Stimulated activated CD4-positive, alpha-beta T cell treated with anti-CD3 and anti-CD28 coated beads, Interleukin-12 subunit alpha, Interleukin-12 subunit beta, amount 100 ng/mL, for 4 hours (primary cell): ENCODE measurements at regions not wholly inside any gene's neighbourhood (a gene's known extent, or its start where the extent isn't known, plus 50 kb on each side); places are given as distances from the start of the nearest gene placed in this dataset.
"Not testable (repeated sequence)": the region's sequence is repeated elsewhere in the genome, so short reads cannot be mapped to it uniquely, and the experiment has no call there.

Experiments used
- DNase-seq: peaks from one replicate; pipeline ENCODE4 v3.0.0-alpha.2; 2020

DNA sequence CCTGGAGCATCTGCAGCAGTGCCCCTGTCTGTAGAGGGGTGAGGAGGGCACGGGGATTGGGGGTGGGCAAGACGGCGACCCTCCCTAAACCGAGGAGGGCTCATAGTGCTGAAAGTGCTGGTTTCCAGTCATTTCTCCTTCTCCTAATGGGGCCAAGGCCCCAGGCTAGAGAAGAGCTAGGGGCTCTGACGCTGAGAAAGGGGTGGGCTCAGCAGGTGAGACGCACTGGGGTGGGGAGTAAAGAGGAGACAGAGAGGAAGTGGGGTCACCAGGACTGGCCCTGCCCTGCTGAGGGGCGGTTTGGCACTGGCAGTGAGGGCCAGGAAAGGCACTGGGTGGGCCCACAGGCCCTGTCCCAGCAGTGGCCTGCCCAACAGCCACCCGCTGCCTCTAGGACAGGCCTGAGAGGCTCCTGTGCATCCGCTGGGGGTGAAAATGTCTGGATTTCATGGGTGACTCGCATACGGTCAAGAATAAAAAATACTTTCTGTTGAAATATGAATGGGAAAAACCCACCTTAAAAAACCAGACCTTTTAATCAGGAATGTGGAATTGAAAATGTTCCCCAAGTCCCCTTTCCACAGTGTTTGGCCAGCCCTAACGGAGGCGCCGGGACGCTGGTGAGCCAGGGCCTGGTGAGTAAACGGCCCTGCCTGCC lies 122.4 kb upstream of the SMURF2 start:
- DNase-seq, result no peak

DNA sequence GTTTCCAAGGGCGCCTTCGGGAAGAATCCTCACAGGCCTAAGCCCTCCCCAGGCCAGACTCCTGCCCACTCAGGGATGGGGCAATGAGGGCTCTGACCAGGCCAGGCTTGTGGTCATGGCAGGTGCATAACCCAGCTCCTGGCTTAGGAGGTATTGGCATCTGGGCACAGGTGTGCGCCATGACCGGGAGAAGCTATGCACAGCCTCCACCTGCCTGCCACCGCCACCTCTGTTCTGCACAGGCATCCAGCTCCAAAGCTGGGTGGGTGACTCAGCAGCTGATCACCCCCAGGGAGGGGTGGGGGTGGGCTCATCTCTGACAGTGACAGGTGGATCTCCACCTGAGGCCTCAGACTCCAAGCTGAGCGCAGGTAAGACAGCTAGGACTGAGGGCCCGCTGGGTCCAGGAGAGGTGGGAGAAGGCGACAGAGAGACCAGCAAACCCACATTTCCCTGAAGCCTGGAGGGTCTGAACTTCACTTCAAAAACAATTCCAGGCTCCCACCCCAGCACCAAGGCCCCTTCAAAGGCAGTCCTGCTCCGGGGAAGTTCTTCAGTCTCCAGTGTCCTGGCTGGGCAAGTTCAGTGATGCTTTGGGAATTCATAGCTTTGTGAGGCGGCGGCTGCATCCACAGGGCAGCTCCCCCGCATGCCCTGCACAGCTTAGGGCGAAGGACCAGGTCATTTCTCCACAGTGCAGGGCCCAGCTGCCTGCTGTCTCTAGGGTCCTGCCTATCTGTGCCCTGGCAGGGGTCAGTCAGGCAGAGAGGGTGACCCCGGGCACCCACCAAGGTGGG lies 121.6 kb upstream of the SMURF2 start:
- DNase-seq, result no peak

DNA sequence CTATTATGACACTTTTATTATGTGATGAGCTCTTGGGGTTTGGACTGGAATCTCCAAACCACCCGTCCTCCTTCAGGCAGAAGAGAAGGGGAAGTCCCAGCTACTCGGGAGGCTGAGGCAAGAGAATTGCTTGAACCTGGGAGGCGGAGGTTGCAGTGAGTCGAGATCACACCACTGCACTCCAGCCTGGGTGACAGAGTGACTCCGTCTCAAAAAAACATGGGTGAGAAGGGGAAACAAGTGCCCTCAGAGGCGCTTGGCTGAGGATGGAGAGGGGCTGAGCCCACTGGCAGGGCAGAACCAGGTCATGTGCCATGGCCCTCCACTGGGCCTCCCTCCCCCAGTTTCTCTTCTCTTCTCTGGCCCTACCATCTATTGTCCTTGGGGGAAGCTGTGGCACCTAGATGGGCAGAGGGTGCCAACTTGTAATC lies 120.9 kb upstream of the SMURF2 start:
- no peak for DNase-seq

DNA sequence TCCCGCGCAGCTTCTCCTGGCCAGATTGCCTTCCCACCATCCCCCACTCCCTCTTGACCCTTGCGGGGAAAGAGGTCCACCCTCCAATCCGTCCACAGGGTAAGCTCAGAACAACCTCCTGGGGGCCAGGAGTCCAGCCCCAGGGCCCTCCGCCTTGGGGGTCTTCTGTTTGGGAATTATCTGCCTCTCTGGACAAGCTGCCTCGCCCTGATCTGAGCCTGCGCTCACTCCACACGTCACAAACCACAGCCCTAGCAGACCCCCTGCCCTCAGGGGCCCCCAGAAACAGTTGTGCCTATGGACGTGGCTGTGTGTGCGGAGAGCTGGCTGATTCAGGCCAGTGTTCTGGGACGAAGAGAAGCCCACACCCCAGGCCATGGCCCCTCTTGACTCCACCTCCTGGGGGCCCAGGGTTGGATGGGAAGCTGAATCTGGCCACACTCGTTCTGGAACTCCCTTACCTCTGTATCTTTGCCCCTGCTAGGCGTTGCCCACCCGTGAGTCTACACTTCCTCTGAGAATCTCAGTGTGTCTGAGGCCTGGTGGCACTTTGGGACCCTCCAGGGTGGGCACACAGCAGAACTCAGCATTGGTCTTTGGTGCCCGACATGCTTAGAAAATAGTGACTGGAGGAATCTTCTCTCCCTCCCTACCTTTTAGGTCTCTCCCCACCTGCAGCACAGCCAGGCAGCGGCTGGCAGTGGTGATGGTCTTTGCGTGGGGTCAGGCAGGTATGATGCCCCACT lies 119.9 kb upstream of the SMURF2 start:
- DNase-seq, result no peak

DNA sequence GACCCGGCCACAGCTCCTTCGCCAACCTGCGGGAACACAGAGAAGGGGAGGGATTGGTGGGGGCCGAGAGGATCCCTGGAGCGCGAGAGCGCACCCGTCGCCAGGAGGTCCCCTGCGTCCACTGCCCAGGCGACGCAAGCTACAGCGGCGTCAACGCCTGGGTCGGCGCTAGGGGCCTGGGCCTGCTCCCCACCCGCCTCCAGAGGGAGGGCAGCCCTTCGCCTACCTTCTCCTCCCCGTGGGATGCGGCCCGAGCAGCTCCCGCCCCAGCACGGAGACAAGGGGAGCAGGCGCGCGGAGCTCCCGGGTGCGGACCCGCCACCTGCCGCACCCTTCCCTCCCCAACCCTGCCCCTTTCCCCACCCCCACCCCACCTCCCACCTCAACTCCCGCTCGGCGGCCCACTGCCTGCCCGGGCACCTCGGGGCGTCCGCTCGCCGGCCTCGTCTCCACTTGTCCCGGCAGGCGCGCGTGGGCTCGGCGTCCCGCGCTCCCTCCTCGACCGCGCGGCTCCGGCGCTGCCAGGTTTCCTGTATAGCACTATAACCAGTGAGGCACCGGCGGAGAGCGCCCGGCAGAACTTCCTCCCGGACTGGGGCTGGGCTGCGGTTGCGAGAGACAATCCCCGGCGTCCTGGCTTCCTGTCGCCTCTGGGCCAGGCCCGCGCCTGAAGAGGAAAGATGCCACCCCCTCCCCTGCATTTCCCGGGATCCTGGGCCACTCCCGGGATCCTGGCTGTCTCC lies 119.1 kb upstream of the SMURF2 start:
- DNase-seq, result peak; percentile 42

DNA sequence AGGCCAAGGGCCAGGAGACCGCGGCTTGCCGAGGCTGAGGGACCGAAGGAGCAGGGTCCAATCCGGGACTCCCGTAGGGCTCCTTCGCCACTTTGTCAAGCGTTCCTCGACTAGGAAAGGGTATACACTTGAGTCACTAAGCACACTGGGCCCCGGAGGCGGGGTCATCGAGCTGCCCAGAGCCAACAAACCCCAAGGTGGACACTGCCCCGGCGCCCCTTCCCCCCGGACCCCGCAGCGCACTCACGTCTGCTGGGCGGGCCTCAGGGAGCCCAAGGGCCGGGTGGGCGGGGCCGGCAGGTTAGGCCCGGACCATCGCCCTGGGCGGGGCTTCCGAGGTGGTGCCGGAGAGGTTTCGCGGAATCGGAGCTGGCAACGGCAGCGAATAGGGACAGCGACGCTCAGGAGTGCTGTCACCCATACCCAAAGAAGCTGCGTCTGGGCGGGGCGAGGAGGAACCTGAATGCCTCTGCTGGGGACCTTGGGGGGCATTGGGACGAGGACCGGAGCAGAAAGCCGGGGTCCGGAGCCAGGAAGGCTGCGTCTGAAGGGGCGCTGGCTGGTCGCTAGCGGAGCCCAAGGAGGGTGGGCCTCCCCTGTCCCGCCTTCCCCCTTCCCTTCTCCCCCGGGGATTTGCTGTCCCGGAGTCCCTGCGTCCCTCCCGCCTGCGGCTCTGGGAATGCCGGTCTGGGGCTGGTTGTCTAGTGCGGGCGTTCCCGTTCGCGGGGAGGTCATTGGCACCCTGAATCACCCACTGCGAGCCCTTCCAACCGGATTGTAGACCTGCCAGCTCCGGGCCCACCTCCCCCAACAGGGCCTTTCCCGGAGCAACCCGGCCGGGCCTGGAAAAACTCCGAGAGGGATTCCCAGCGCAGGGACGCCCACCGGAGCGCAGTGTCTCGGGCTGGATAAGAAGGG lies 118.2 kb upstream of the SMURF2 start:
- peak; percentile 67 for DNase-seq

DNA sequence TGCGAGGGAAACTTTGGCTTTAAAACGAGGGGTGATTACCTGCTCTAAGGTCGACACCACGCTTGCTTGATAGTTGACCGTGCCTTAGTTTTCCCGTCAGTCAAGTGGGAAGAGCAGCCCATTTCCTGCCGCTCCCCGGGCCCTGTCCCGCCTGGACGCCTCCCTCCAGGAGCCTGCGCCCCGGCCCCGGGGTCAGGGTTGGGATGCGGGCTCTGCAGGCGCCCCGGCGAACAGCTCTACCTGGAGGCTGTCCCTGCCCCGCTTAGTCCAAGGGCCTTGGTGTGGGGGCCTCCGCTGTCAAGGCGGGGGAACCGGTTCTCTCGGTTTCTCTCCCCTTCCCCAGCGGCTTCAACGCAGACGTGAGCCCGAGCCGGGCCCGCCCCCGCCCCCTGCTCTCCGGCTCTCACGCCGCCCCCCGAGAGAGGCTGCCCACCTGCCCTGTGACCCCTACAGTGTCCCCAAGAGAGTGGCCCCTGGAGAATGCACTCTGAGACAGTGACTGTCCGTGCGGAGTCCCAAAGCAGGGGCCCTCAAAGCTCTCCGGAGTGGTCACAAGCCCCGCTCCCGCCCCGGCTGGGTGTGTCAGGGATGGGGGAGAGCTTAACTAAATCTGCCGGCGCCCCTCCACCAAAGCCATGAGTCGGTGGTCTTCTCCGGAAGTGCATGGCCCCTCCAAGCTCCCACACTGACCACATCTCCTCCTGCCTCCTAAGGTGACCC lies 117.4 kb upstream of the SMURF2 start:
- DNase-seq, result no peak

DNA sequence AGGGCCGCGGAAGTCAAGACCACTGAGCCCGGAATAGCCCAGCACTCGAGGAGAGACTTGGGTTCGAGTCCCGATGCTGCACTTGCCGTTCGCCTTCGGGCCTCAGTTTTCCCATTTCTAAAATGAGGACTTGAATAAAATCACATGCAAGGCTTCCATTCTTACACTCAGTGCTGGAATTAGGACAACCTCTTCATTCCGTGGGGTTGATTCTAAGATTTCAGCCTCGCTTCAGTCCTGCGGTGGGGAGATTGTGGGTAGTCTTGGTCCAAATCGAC lies 116.9 kb upstream of the SMURF2 start:
- not testable (repeated sequence) for DNase-seq

DNA sequence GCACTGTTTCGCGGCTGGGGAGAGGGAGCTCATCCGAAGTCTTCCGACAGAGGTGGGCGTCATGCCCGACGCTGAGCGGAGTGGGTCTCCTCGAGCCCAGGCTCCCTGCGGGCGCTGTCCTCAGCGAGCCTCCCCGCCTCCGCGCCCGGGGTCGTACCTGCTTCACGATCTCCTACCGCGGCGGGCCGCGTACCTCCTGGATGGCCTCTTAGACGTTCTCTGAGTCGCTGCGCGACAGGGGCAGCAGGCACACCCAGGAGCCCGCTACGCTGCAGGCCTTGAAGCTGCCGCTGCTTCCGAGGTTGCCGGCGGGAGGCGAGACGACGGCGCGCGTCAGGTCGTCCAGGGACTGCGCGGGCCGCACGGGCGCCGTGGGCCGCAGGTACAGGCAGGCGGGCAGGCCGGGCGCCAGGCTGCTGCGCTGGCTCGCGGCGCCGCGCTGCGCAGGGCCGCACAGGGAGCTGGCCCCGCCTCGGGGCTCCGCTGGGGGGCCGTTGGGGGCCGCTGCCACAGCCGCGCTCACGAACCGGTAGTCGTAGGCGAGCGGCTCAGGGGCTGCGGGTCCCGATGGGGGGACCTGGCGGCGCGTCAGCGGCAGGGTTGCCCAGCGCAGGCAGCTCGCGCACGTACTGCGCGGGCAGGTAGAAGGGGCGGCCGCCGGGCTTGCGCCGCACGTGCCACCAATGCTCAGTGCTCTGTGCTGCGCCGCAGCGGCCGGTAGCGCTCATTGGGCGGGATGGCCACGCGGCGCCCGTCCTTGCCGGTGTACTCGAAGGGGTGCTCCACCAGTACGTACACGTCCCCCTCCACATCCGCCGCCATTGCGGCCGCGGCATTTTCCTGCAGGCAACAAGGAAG lies 116.4 kb upstream of the SMURF2 start:
- peak; percentile 18 for DNase-seq

DNA sequence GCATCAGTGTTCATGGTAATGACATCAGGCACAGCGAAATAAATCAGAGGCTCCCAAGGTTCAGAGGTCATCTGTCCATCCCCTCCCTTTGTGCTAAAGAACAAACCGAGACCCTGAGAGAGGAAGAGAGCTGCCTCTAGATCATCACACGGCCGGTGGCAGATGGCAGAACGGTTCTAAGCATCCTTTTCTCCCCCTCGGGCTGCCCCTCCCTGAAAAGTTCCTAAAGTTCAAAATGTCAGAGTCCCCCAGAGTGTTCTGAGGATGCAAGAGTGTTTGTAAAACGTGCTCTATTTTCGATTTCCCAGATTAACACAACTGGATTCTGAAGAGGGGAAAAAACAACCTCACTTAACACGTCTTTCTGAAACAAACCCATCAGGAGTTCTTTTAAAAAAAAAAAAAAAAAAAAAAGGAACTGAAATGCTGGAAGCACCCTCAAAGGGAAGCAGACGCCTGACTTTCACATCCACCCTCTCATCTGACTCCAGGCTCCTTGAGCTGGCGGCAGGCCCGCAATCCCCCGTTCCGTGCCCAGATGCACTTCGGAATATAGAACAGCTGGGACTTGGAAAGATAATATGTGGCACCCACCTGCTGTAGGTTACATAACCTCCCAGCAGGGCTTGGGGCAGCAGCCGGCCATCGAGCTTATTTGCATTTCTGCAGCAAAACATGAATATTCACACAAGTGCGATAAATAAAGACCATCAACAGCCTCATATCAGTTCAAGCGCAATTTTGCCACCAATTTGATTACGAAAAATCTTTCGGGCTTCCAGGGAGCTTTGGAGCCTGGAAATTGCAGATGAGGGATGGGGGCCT lies 115.5 kb upstream of the SMURF2 start:
- DNase-seq, result no peak

DNA sequence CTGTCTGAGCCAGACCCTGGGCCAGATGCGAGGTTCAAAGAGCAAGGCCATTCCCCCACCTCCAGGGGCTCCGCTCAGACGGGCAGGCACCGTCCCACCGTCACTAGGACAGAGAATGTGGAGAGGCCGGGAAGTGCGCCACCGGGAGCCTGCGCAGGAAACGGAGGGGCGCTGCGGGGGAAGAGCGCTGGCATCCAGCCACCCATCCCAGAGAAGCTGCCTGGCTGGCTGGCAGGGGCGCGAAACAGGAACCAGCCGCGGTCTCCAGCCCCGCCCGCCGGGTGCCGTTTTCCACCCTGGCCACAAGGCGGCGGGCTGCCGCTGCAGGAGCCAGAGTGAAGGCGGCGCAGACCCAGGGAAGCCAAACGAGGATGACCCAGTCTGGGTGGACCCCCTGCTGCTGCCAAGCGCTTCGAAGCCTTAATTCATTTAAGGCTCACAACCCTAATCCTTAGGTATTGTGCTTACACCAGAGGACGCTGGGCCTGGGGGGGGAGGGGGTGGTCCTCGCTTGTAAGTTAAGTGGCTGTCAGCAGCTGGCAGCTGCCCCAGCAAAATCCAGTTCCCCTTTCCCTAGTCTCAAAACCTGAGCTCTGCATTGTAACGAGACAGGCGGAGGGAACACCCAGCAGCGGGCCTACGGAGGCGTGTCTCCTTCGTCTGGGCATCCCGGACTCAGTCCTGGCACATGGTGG lies 114.8 kb upstream of the SMURF2 start:
- DNase-seq, result peak; percentile 71

DNA sequence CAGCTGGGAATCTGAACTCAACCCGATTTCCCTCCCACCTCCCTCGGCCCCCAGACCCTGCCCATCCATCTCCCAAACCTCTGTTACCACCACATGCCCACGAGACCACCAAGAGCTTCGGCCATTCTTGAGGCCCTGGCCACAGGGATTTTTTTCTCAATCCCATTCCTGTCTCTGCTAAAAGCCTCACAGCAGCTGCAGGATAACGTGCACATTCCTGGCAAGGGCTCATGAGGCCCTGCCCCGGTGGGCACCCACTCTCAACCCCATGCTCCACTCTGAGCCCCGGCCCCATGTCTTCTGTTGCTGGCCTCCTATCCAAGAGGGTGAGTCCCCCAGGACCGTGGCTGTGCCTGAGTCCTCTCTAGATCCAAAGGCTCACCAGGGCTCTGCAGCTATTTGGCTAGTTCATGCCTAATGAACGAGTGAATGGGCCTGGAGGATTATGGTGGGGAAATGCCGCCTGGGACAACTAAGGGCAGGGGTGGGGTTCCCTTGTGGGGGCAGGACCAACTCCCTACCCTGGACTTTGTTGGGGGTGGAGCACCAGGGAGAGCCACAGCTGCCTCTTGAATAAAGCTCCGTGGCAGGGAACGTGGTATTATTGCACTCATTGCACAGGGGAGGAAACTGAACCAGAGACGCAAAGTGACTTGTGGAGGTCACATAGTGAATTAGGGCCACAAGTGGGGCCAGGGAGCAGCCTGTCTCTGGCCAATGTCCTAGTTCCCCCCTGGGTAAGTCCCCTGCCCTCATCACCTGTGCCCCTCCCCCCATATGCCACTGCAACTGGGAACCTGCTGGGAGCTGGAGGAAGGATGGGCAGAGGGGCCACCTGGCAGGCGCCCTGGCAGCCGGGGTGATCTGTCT lies 113.8 kb upstream of the SMURF2 start:
- no peak for DNase-seq

DNA sequence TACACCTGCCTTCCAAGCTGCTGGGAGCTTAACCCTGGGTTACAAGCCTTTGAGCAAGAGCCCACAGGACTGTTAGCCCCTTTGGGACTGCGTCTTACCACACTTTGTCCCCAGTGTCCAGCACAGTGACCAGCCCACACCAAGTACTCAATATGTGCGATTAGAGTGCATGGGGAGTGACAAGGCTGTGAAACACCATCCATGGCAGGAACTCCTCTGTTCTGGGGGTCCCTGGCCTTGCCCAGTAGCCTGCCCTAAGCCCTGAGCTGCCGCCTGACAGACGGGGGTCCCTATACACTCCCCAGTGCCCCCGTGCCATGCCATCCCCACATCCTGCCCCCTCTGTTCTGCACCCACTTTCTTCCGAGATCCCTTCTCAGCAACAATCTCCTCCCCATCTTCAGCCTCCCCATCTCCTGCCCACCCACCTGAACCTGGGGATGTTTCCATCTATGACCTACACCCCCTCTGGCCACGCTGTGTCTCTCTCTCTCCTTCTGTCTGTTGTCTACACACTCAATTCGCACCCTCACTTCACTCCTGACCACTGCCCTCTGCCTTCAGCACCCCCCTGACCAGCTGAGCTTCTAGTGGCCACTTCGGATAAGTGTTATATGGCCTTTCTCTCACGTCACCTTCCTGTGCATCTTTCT lies 112.9 kb upstream of the SMURF2 start:
- DNase-seq, result no peak

DNA sequence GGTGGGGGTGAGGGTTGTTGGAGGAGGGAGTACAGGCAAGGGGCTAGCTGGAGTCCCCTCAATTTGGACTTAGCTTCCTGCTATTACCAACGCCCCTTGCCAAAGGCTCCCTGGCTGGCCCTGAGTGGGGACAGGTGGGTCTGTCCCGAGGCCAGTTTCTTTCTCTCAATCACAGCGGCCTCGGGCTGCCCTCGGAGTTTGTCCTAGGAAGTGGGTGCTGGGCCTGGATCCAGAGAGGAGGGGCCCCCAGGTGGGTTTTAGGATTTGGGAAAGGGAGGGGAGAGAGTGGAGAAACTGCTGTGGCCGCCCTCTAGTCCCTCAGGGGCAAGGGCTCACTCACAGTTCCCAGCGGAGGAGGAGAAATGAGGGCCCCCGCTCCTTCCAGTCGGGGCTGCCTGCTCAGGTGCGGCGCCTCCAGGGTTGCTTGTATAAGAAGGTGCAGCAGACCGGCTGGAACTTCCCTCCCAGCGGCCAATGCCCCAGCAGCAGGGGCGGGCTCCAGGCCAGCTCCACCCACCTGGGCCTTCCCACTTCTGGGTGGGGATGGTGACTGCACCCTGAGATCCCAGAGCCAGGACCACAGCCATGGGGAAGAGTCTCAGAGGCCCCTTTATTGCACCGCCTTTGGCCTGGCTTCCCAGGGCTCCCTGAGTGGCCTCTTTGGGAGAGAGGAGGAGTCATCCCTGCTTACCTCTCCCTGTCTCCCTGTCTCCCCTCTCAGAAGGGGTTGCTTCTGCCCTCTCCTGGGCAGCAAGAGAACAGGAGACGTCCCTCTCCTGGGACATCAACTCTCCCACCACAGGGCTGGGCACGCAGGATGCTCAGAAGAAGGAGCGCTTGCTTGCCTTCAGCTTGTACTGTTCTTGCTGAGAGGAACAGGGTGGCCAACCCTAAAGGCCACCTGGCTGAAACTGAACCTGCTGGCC lies 112.0 kb upstream of the SMURF2 start:
- no peak for DNase-seq

DNA sequence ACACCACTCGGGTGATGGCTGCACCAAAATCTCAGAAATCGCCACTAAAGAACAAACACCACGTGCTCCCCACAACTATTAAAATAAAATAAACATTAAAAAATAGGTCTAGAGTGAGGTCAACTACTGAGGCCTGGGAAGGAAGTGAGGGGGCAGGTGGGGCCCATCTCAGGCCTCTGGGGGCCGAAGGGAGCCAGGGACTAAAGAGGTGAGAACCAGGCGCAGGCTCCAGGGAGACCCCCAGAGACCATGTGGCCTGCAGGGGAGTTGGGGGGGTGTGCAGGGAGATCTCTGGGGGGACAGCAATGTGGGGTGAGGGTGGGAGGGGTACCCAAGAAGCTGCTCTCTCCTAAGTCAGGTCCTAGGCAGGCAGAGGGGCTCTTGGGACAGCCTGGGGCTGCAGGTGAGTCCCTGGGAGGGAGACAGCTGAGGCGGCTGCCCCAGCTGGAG lies 111.3 kb upstream of the SMURF2 start:
- DNase-seq, result no peak

DNA sequence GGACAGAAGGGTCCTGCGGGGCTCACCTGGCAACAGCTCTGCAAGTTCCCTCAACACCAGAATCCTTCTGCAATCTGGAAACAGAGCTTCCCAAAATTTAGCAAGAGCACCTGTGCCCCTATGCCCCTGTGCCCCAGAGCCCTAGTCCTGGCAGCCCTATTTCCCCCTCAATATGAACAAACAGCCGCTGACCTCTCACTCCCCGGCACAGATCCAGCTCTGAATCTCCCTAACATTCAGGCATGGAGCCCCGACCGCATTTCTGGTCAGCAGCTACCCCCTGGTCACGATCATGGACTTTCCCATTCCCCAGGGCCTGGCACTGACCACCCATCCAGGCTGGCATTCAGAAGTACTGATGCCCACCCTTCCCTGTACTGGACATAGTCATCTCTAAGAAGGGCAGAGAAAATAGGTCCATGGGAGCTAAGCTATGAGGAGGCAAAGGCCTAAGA lies 110.8 kb upstream of the SMURF2 start:
- DNase-seq, result no peak
